ENCODE measurements at regions not wholly inside any gene's neighbourhood (a gene's known extent, or its start where the extent isn't known, plus 50 kb on each side); places are given as distances from the start of the nearest gene placed in this dataset.

GRCh38 chr2:8579485-8580085, 102.3 kb upstream of the ID2 start:
- no peak for TF ChIP-seq CTCF (IDR thresholded peaks at IDR 0.05)
- no peak for TF ChIP-seq POLR2A (IDR thresholded peaks at IDR 0.05; ENCODE audit: low read length)
- no peak for TF ChIP-seq MAFK (IDR thresholded peaks at IDR 0.05; ENCODE audit: partially characterized antibody)
- no peak for TF ChIP-seq ESRRA (IDR thresholded peaks at IDR 0.05; ENCODE audit: borderline replicate concordance, low read length)
- no peak for TF ChIP-seq EP300 (IDR thresholded peaks at IDR 0.05)
- TF ChIP-seq, protein P1, sequence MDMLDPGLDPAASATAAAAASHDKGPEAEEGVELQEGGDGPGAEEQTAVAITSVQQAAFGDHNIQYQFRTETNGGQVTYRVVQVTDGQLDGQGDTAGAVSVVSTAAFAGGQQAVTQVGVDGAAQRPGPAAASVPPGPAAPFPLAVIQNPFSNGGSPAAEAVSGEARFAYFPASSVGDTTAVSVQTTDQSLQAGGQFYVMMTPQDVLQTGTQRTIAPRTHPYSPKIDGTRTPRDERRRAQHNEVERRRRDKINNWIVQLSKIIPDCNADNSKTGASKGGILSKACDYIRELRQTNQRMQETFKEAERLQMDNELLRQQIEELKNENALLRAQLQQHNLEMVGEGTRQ (IDR thresholded peaks at IDR 0.05) = no peak
- TF ChIP-seq RAD21 (conservative IDR thresholded peaks at IDR 0.05 in 1 of 2, IDR thresholded peaks at IDR 0.05 in 1 of 2) = no peak
- TF ChIP-seq, protein P2, sequence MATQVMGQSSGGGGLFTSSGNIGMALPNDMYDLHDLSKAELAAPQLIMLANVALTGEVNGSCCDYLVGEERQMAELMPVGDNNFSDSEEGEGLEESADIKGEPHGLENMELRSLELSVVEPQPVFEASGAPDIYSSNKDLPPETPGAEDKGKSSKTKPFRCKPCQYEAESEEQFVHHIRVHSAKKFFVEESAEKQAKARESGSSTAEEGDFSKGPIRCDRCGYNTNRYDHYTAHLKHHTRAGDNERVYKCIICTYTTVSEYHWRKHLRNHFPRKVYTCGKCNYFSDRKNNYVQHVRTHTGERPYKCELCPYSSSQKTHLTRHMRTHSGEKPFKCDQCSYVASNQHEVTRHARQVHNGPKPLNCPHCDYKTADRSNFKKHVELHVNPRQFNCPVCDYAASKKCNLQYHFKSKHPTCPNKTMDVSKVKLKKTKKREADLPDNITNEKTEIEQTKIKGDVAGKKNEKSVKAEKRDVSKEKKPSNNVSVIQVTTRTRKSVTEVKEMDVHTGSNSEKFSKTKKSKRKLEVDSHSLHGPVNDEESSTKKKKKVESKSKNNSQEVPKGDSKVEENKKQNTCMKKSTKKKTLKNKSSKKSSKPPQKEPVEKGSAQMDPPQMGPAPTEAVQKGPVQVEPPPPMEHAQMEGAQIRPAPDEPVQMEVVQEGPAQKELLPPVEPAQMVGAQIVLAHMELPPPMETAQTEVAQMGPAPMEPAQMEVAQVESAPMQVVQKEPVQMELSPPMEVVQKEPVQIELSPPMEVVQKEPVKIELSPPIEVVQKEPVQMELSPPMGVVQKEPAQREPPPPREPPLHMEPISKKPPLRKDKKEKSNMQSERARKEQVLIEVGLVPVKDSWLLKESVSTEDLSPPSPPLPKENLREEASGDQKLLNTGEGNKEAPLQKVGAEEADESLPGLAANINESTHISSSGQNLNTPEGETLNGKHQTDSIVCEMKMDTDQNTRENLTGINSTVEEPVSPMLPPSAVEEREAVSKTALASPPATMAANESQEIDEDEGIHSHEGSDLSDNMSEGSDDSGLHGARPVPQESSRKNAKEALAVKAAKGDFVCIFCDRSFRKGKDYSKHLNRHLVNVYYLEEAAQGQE (IDR thresholded peaks at IDR 0.05) = no peak
- TF ChIP-seq PBX3 (IDR thresholded peaks at IDR 0.05) = no peak
- no peak for TF ChIP-seq ELK1 (IDR thresholded peaks at IDR 0.05; ENCODE audit: low read depth, low read length)
- TF ChIP-seq, protein P3, sequence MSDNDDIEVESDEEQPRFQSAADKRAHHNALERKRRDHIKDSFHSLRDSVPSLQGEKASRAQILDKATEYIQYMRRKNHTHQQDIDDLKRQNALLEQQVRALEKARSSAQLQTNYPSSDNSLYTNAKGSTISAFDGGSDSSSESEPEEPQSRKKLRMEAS (IDR thresholded peaks at IDR 0.05) = no peak
- no peak for TF ChIP-seq POLR2AphosphoS2 (conservative IDR thresholded peaks at IDR 0.05; ENCODE audit: low read length)
- no peak for TF ChIP-seq CEBPB (IDR thresholded peaks at IDR 0.05)
- TF ChIP-seq CBX2 (IDR thresholded peaks at IDR 0.05; ENCODE audit: borderline replicate concordance, low read depth) = no peak
